ENCODE measurements at regions not wholly inside any gene's neighbourhood (a gene's known extent, or its start where the extent isn't known, plus 50 kb on each side); places are given as distances from the start of the nearest gene placed in this dataset.

GRCh38 chr13:87042946-87043345, 628.2 kb upstream of the SLITRK5 start:
- TF ChIP-seq CTCF (IDR thresholded peaks at IDR 0.05), result no peak
- TF ChIP-seq POLR2A (IDR thresholded peaks at IDR 0.05), result no peak
